ENCODE measurements at regions not wholly inside any gene's neighbourhood (a gene's known extent, or its start where the extent isn't known, plus 50 kb on each side); places are given as distances from the start of the nearest gene placed in this dataset.
A peak's percentile ranks its signal among the peaks of the same experiment; 100 is the strongest.

GRCh38 chr6:63426844-63427243 is 107.1 kb upstream of the LGSN start:
- Histone ChIP-seq H3K4me3 (ENCODE audit: low read length in 2 of 2) (no peak overlapping the region), H3K36me3 (ENCODE audit: insufficient read depth, low read length) (no peaks in the 10 kb centered on the region), H3K27ac (ENCODE audit: low read depth, low read length) (no peak overlapping the region), H3K4me1 (ENCODE audit: insufficient read depth, low read length) (no peaks in the 10 kb centered on the region), H3K27me3 (ENCODE audit: insufficient read depth, low read length) (no peaks in the 10 kb centered on the region), H3K9me3 (ENCODE audit: control insufficient read depth in 1 of 2, low read length in 2 of 2) (no peaks in the 10 kb centered on the region)
- H3K9me3 Mint-ChIP-seq: peaks cover 0 to 4% (median 0%) of the 10 kb centered on the region in 8 donors
- no peak for DNase-seq
- H3K4me1 Mint-ChIP-seq: no peaks in the 10 kb centered on the region
- no peaks in the 10 kb centered on the region for H3K36me3 Mint-ChIP-seq
- ChIA-PET CTCF (ENCODE audit: partially characterized antibody) (no interaction called here), POLR2A (ENCODE audit: partially characterized antibody) (no interaction called here)
- H3K27ac Mint-ChIP-seq: no peak overlapping the region
- peaks cover 0 to 3% of the 10 kb centered on the region in 2 donors for H3K27me3 Mint-ChIP-seq
- intact Hi-C loops (cut with micrococcal nuclease): no loop called here
- H3K4me3 Mint-ChIP-seq: no peak overlapping the region

GRCh38 chr6:63427951-63428350 is 108.2 kb upstream of the LGSN start:
- H3K4me1 ChIP-seq (ENCODE audit: insufficient read depth, low read length): no peaks in the 10 kb centered on the region
- no peaks in the 10 kb centered on the region for H3K27me3 ChIP-seq (ENCODE audit: insufficient read depth, low read length)
- H3K9me3 ChIP-seq (ENCODE audit: control insufficient read depth in 1 of 2, low read length in 2 of 2): no peaks in the 10 kb centered on the region
- no peak overlapping the region for H3K4me3 Mint-ChIP-seq
- DNase-seq: no peak
- intact Hi-C loops (cut with micrococcal nuclease): no loop called here
- POLR2A ChIA-PET (ENCODE audit: partially characterized antibody): no interaction called here
- no peaks in the 10 kb centered on the region for H3K36me3 ChIP-seq (ENCODE audit: insufficient read depth, low read length)
- no peaks in the 10 kb centered on the region for H3K9me3 Mint-ChIP-seq
- no peak overlapping the region for H3K27ac Mint-ChIP-seq
- no peak overlapping the region for H3K4me3 ChIP-seq (ENCODE audit: low read length in 2 of 2)
- no peak overlapping the region for H3K27ac ChIP-seq (ENCODE audit: low read depth, low read length)
- peaks cover 2 to 3% of the 10 kb centered on the region in 2 donors for H3K27me3 Mint-ChIP-seq
- CTCF ChIA-PET (ENCODE audit: partially characterized antibody): no interaction called here
- no peaks in the 10 kb centered on the region for H3K36me3 Mint-ChIP-seq
- no peaks in the 10 kb centered on the region for H3K4me1 Mint-ChIP-seq

DNA sequence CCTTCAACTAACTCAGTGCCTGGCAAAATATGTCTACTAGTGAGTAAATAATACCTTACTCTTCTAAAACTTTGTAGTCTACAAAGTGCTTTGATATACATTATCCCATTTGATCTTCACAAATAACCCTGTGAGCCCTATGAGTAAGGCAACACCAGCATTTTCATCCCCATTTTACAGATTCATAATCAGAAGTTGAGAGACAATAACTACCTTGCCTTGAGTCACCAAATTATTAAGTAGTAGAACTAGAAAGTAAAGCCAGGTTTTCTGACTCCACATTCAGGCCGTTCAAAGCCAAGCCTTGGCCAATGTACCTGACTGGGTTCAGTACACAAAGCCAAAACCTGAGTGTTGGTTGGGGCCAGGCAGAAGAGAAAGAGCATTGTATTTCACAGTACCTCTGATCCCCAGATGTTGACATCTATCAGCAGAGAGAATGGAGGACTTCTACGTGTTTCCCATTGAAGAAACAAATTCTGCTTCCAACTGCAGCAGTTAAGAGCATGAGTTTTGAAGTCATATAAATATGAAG is 111.3 kb upstream of the LGSN start:
- no peaks in the 10 kb centered on the region for H3K27me3 ChIP-seq (ENCODE audit: insufficient read depth, low read length)

DNA sequence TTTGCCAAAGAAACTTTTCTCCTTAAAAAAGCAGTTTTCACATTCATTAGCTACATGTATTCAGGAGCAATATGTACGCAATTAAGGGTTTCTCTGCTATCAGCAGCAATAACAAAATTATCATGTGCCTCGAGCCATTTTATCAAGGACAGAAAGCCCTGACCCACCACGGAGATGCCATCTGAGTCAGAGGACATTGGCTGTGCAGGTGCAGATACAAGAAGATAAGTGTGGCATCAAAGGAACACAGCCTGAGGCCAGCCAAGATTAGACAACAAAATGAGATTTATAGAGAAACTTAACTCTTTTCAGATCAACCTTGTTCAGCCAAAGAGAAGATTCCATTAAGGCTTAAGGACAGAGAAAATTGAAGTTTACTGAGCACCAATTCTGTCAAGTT is 115.2 kb upstream of the LGSN start:
- Mint-ChIP-seq H3K9me3 (peaks cover 0 to 4% (median 0%) of the 10 kb centered on the region in 8 donors), H3K36me3 (no peaks in the 10 kb centered on the region), H3K27me3 (peaks cover 2 to 5% of the 10 kb centered on the region in 2 donors), H3K27ac (no peak overlapping the region), H3K4me1 (no peaks in the 10 kb centered on the region), H3K4me3 (no peak overlapping the region)
- Histone ChIP-seq H3K27me3 (ENCODE audit: insufficient read depth, low read length) (no peaks in the 10 kb centered on the region), H3K36me3 (ENCODE audit: insufficient read depth, low read length) (no peaks in the 10 kb centered on the region), H3K9me3 (ENCODE audit: control insufficient read depth in 1 of 2, low read length in 2 of 2) (no peaks in the 10 kb centered on the region), H3K4me1 (ENCODE audit: insufficient read depth, low read length) (no peaks in the 10 kb centered on the region), H3K27ac (ENCODE audit: low read depth, low read length) (no peak overlapping the region), H3K4me3 (ENCODE audit: low read length in 2 of 2) (no peak overlapping the region)
- ChIA-PET POLR2A (ENCODE audit: partially characterized antibody) (no interaction called here), CTCF (ENCODE audit: partially characterized antibody) (no interaction called here)
- intact Hi-C loops (cut with micrococcal nuclease): no loop called here
- no peak for DNase-seq

More for the DNA sequence above, 111.3 kb upstream of the LGSN start:
- no peaks in the 10 kb centered on the region for H3K9me3 Mint-ChIP-seq
- Histone ChIP-seq H3K4me1 (ENCODE audit: insufficient read depth, low read length) (no peaks in the 10 kb centered on the region), H3K36me3 (ENCODE audit: insufficient read depth, low read length) (no peaks in the 10 kb centered on the region), H3K4me3 (ENCODE audit: low read length in 2 of 2) (no peak overlapping the region), H3K27ac (ENCODE audit: low read depth, low read length) (no peak overlapping the region), H3K9me3 (ENCODE audit: control insufficient read depth in 1 of 2, low read length in 2 of 2) (no peaks in the 10 kb centered on the region)
- H3K4me3 Mint-ChIP-seq: no peak overlapping the region
- H3K27ac Mint-ChIP-seq: no peak overlapping the region
- CTCF ChIA-PET (ENCODE audit: partially characterized antibody): no interaction called here
- no peak for DNase-seq
- H3K27me3 Mint-ChIP-seq: peaks cover 2 to 3% of the 10 kb centered on the region in 2 donors
- no peaks in the 10 kb centered on the region for H3K4me1 Mint-ChIP-seq
- H3K36me3 Mint-ChIP-seq: no peaks in the 10 kb centered on the region
- POLR2A ChIA-PET (ENCODE audit: partially characterized antibody): no interaction called here
- intact Hi-C loops (cut with micrococcal nuclease): no loop called here

GRCh38 chr6:63436356-63436755 is 116.6 kb upstream of the LGSN start:
- peaks cover 2% of the 10 kb centered on the region in 2 donors for H3K27me3 Mint-ChIP-seq
- intact Hi-C loops (cut with micrococcal nuclease): no loop called here
- H3K4me1 Mint-ChIP-seq: peaks cover 0 to 2% (median 0%) of the 10 kb centered on the region in 4 donors
- peaks cover 0 to 4% (median 0%) of the 10 kb centered on the region in 8 donors for H3K9me3 Mint-ChIP-seq
- Histone ChIP-seq H3K4me3 (ENCODE audit: low read length in 2 of 2) (no peak overlapping the region), H3K27me3 (ENCODE audit: insufficient read depth, low read length) (no peaks in the 10 kb centered on the region), H3K4me1 (ENCODE audit: insufficient read depth, low read length) (no peaks in the 10 kb centered on the region), H3K27ac (ENCODE audit: low read depth, low read length) (no peak overlapping the region), H3K9me3 (ENCODE audit: control insufficient read depth in 1 of 2, low read length in 2 of 2) (no peaks in the 10 kb centered on the region), H3K36me3 (ENCODE audit: insufficient read depth, low read length) (no peaks in the 10 kb centered on the region)
- no peak for DNase-seq
- ChIA-PET POLR2A (ENCODE audit: partially characterized antibody) (no interaction called here), CTCF (ENCODE audit: partially characterized antibody) (no interaction called here)
- H3K36me3 Mint-ChIP-seq: no peaks in the 10 kb centered on the region
- no peak overlapping the region for H3K4me3 Mint-ChIP-seq
- H3K27ac Mint-ChIP-seq: no peak overlapping the region

- intact Hi-C loops (cut with micrococcal nuclease): no loop called here
- Mint-ChIP-seq H3K9me3 (peaks cover 0 to 4% (median under 1%) of the 10 kb centered on the region in 8 donors), H3K36me3 (no peaks in the 10 kb centered on the region), H3K27me3 (peaks cover 2% of the 10 kb centered on the region in 2 donors), H3K4me3 (no peak overlapping the region), H3K27ac (no peak overlapping the region), H3K4me1 (peaks cover 0 to 2% (median 0%) of the 10 kb centered on the region in 4 donors)
- ChIA-PET POLR2A (ENCODE audit: partially characterized antibody) (no interaction called here), CTCF (ENCODE audit: partially characterized antibody) (no interaction called here)
- Histone ChIP-seq H3K27ac (ENCODE audit: low read depth, low read length) (no peak overlapping the region), H3K4me1 (ENCODE audit: insufficient read depth, low read length) (no peaks in the 10 kb centered on the region), H3K36me3 (ENCODE audit: insufficient read depth, low read length) (no peaks in the 10 kb centered on the region), H3K27me3 (ENCODE audit: insufficient read depth, low read length) (no peaks in the 10 kb centered on the region), H3K9me3 (ENCODE audit: control insufficient read depth in 1 of 2, low read length in 2 of 2) (no peaks in the 10 kb centered on the region), H3K4me3 (ENCODE audit: low read length in 2 of 2) (no peak overlapping the region)
- DNase-seq: no peak
Measured at GRCh38 chr6:63437058-63437457, 117.3 kb upstream of the LGSN start.

- POLR2A ChIA-PET (ENCODE audit: partially characterized antibody): no interaction called here
- Mint-ChIP-seq H3K9me3 (peaks cover 0 to 4% (median under 1%) of the 10 kb centered on the region in 8 donors), H3K36me3 (no peaks in the 10 kb centered on the region), H3K4me3 (peak overlapping the region in 1 of 8 donors; percentile 21), H3K27ac (no peak overlapping the region), H3K27me3 (peaks cover 0 to 2% of the 10 kb centered on the region in 2 donors), H3K4me1 (peaks cover 0 to 2% (median 0%) of the 10 kb centered on the region in 4 donors)
- intact Hi-C loops (cut with micrococcal nuclease): no loop called here
- no peaks in the 10 kb centered on the region for H3K36me3 ChIP-seq (ENCODE audit: insufficient read depth, low read length)
- H3K27ac ChIP-seq (ENCODE audit: low read depth, low read length): no peak overlapping the region
- CTCF ChIA-PET (ENCODE audit: partially characterized antibody): interaction anchor here (0.7 kb wide), 1 partner anchor 33 kb away, joined by 3 read pairs; no protein-coding TSS in a partner anchor
- no peaks in the 10 kb centered on the region for H3K4me1 ChIP-seq (ENCODE audit: insufficient read depth, low read length)
- DNase-seq: no peak
- H3K9me3 ChIP-seq (ENCODE audit: control insufficient read depth in 1 of 2, low read length in 2 of 2): no peaks in the 10 kb centered on the region
- H3K27me3 ChIP-seq (ENCODE audit: insufficient read depth, low read length): no peaks in the 10 kb centered on the region
- H3K4me3 ChIP-seq (ENCODE audit: low read length in 2 of 2): no peak overlapping the region
Measured at GRCh38 chr6:63440057-63440456, 120.3 kb upstream of the LGSN start.

GRCh38 chr6:63440594-63440993 is 120.8 kb upstream of the LGSN start:
- CTCF ChIA-PET (ENCODE audit: partially characterized antibody): no interaction called here
- peaks cover 0 to 4% (median under 1%) of the 10 kb centered on the region in 8 donors for H3K9me3 Mint-ChIP-seq
- no peak overlapping the region for H3K27ac ChIP-seq (ENCODE audit: low read depth, low read length)

More at GRCh38 chr6:63440594-63440993, 120.8 kb upstream of the LGSN start:
- H3K4me1 Mint-ChIP-seq: peaks cover 0 to 2% (median 0%) of the 10 kb centered on the region in 4 donors
- POLR2A ChIA-PET (ENCODE audit: partially characterized antibody): no interaction called here
- H3K27me3 ChIP-seq (ENCODE audit: insufficient read depth, low read length): no peaks in the 10 kb centered on the region
- no peaks in the 10 kb centered on the region for H3K9me3 ChIP-seq (ENCODE audit: control insufficient read depth in 1 of 2, low read length in 2 of 2)
- DNase-seq: no peak
- H3K27ac Mint-ChIP-seq: no peak overlapping the region
- H3K4me3 Mint-ChIP-seq: peak overlapping the region in 1 of 8 donors; percentile 21
- H3K36me3 Mint-ChIP-seq: no peaks in the 10 kb centered on the region
- H3K4me1 ChIP-seq (ENCODE audit: insufficient read depth, low read length): no peaks in the 10 kb centered on the region
- peaks cover 0 to 2% of the 10 kb centered on the region in 2 donors for H3K27me3 Mint-ChIP-seq
- intact Hi-C loops (cut with micrococcal nuclease): no loop called here
- H3K4me3 ChIP-seq (ENCODE audit: low read length in 2 of 2): no peak overlapping the region
- no peaks in the 10 kb centered on the region for H3K36me3 ChIP-seq (ENCODE audit: insufficient read depth, low read length)
